Astrocyte (in vitro differentiated cells and primary cell): ENCODE measurements at regions not wholly inside any gene's neighbourhood (a gene's known extent, or its start where the extent isn't known, plus 50 kb on each side); places are given as distances from the start of the nearest gene placed in this dataset.

Source experiments
- CTCF ChIP-seq: IDR thresholded peaks from 2 replicates; pipeline ENCODE4 v1.5.1; 2011; ENCODE audit warnings: low read depth, mild to moderate bottlenecking, inconsistent platforms, low read length, moderate library complexity; ENCODE audit not compliant: insufficient read depth
- EZH2 ChIP-seq: IDR thresholded peaks from 2 replicates; pipeline ENCODE4 v1.6.1; 2012; ENCODE audit warnings: mild to moderate bottlenecking, low read length, inconsistent platforms; ENCODE audit not compliant: insufficient read depth

- no peak for TF ChIP-seq CTCF
- TF ChIP-seq EZH2, result no peak
Measured at GRCh38 chr4:183588691-183589090, 70.3 kb downstream of the RWDD4 start.
